Astrocyte (in vitro differentiated cells and primary cell): ENCODE measurements at regions not wholly inside any gene's neighbourhood (a gene's known extent, or its start where the extent isn't known, plus 50 kb on each side); places are given as distances from the start of the nearest gene placed in this dataset.

Source experiments
- EZH2 ChIP-seq: IDR thresholded peaks from 2 replicates; pipeline ENCODE4 v1.6.1; 2012; ENCODE audit warnings: mild to moderate bottlenecking, low read length, inconsistent platforms; ENCODE audit not compliant: insufficient read depth
- TF ChIP-seq, protein P1 (sequence below): IDR thresholded peaks from 2 replicates; pipeline ENCODE4 v1.5.1; 2011; ENCODE audit warnings: low read depth, mild to moderate bottlenecking, inconsistent platforms, low read length, moderate library complexity; ENCODE audit not compliant: insufficient read depth

DNA sequence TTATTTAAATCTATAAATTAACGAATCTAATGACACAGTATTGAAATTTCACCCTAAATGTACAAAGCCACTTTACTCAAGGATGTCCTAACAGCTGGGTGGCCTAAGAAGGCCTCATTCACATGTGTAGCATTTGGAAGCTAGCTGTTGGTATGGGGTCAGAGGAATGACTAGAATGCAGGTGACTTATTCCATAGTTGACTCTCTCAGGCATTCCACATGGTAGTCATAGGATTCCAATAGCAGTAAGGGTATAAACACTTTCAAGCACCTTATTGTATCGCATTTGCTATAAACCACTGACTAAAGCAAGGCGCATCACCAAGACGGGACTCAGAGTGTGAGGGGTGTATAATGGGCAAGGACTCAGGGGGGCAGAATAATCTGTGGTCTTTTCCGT is 294.8 kb upstream of the EPHA3 start:
- TF ChIP-seq, protein P1, sequence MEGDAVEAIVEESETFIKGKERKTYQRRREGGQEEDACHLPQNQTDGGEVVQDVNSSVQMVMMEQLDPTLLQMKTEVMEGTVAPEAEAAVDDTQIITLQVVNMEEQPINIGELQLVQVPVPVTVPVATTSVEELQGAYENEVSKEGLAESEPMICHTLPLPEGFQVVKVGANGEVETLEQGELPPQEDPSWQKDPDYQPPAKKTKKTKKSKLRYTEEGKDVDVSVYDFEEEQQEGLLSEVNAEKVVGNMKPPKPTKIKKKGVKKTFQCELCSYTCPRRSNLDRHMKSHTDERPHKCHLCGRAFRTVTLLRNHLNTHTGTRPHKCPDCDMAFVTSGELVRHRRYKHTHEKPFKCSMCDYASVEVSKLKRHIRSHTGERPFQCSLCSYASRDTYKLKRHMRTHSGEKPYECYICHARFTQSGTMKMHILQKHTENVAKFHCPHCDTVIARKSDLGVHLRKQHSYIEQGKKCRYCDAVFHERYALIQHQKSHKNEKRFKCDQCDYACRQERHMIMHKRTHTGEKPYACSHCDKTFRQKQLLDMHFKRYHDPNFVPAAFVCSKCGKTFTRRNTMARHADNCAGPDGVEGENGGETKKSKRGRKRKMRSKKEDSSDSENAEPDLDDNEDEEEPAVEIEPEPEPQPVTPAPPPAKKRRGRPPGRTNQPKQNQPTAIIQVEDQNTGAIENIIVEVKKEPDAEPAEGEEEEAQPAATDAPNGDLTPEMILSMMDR, result no peak
- no peak for TF ChIP-seq EZH2
